Sigmoid colon (tissue), 6 donors: ENCODE measurements at regions not wholly inside any gene's neighbourhood (a gene's known extent, or its start where the extent isn't known, plus 50 kb on each side); places are given as distances from the start of the nearest gene placed in this dataset.

Experiments
- DNase-seq: peaks from one replicate; pipeline ENCODE4 v3.0.0-alpha.2; 2019
- H3K27ac ChIP-seq, 4 donors: fragments of 200-600 bp; sonication (generic); one replicate each; pipeline ENCODE4 v1.5.1; 2016 to 2019; ENCODE audit warnings: mild to moderate bottlenecking in 1 of 4
- H3K27me3 ChIP-seq, 3 donors: fragments of 200-600 bp; sonication (generic); one replicate each; pipeline ENCODE4 v1.5.1; 2019; ENCODE audit warnings: mild to moderate bottlenecking in 1 of 3
- H3K36me3 ChIP-seq, 4 donors: fragments of 200-600 bp; sonication (generic); one replicate each; pipeline ENCODE4 v1.5.1; 2016 to 2019
- H3K4me1 ChIP-seq, 4 donors: fragments of 200-600 bp; sonication (generic); one replicate each; pipeline ENCODE4 v1.5.1; 2017 to 2019
- H3K4me3 ChIP-seq, 4 donors: fragments of 200-600 bp; sonication (generic); one replicate each; pipeline ENCODE4 v1.5.1; 2017 to 2019; ENCODE audit warnings: mild to moderate bottlenecking in 2 of 4, moderate library complexity in 1 of 4
- H3K9me3 ChIP-seq, 4 donors: fragments of 200-600 bp in 3 of 4; sonication (generic) in 3 of 4; one replicate each; pipeline versions ENCODE4 v1.5.1 to v1.6.1; 2013 to 2019
- CTCF ChIP-seq, 4 experiments: fragments of 450-650 bp in 3 of 4; fragments of 200-600 bp in 1 of 4; IDR thresholded peaks; one replicate each; pipeline ENCODE4 v1.5.1; 2016 to 2019; ENCODE audit warnings: antibody characterized with exemption in 4 of 4, mild to moderate bottlenecking in 3 of 4, moderate library complexity in 2 of 4
- EP300 ChIP-seq, 4 donors: sonication (generic); formaldehyde crosslinking; IDR thresholded peaks; one replicate each; pipeline ENCODE4 v1.6.1; 2017; ENCODE audit warnings: antibody characterized with exemption in 4 of 4
- POLR2A ChIP-seq, 2 donors: fragments of 450-650 bp; IDR thresholded peaks; one replicate each; pipeline ENCODE4 v1.6.1; 2016; ENCODE audit warnings: antibody characterized with exemption in 2 of 2, mild to moderate bottlenecking in 2 of 2, moderate library complexity in 2 of 2
- POLR2AphosphoS5 ChIP-seq, 4 donors: sonication (generic); formaldehyde crosslinking; IDR thresholded peaks; one replicate each; pipeline ENCODE4 v1.6.1; 2017; ENCODE audit warnings: antibody characterized with exemption in 4 of 4
- WGBS, 2 donors: extraction: QIAGEN DNeasy Blood & Tissue Kit; methylation state at CpG; one replicate each; pipeline ENCODE4 v1.1.7; 2013; 5-methylcytosine and 5-hydroxymethylcytosine counted together
- intact Hi-C: fragments of 100-400 bp; cut with DNase I; formaldehyde crosslinking; loops from one replicate; pipeline ENCODE4 v1.15.1; 2023
- donor health status: healthy with polysubstance abuse.
- donor health status: healthy.

GRCh38 chr2:75925331-75926024, 214.8 kb upstream of the GCFC2 start:
- Histone ChIP-seq H3K4me1 (no peaks in the 10 kb centered on the region), H3K4me3 (no peak overlapping the region), H3K27me3 (no peaks in the 10 kb centered on the region), H3K36me3 (no peaks in the 10 kb centered on the region), H3K27ac (no peak overlapping the region), H3K9me3 (no peaks in the 10 kb centered on the region)
- WGBS, 2 donors, result 75 to 88% methylated on average over 3 of the region's 3 CpGs
- DNase-seq, result no peak
- intact Hi-C loops, result no loop called here
- TF ChIP-seq EP300 (IDR thresholded peaks at IDR 0.05), result no peak
- TF ChIP-seq CTCF (IDR thresholded peaks at IDR 0.05), result no peak
- TF ChIP-seq POLR2AphosphoS5 (IDR thresholded peaks at IDR 0.05), result no peak
- TF ChIP-seq POLR2A (IDR thresholded peaks at IDR 0.05), result no peak

GRCh38 chr2:75922191-75922590, 211.5 kb upstream of the GCFC2 start:
- Histone ChIP-seq H3K9me3 (no peaks in the 10 kb centered on the region), H3K27me3 (no peaks in the 10 kb centered on the region), H3K27ac (no peak overlapping the region), H3K4me3 (no peak overlapping the region), H3K36me3 (no peaks in the 10 kb centered on the region), H3K4me1 (no peaks in the 10 kb centered on the region)
- 74 to 91% methylated on average over 2 of the region's 2 CpGs for WGBS, 2 donors
- TF ChIP-seq POLR2AphosphoS5 (IDR thresholded peaks at IDR 0.05) (no peak), CTCF (IDR thresholded peaks at IDR 0.05) (no peak), EP300 (IDR thresholded peaks at IDR 0.05) (no peak), POLR2A (IDR thresholded peaks at IDR 0.05) (no peak)
- intact Hi-C loops, result no loop called here
- DNase-seq, result no peak

GRCh38 chr2:75920859-75921551, 210.3 kb upstream of the GCFC2 start:
- Histone ChIP-seq H3K9me3 (peaks cover 0 to 2% (median 0%) of the 10 kb centered on the region in 4 donors), H3K27me3 (no peaks in the 10 kb centered on the region), H3K4me1 (no peaks in the 10 kb centered on the region), H3K27ac (no peak overlapping the region), H3K36me3 (no peaks in the 10 kb centered on the region), H3K4me3 (no peak overlapping the region)
- TF ChIP-seq POLR2AphosphoS5 (IDR thresholded peaks at IDR 0.05) (no peak), EP300 (IDR thresholded peaks at IDR 0.05) (no peak), CTCF (IDR thresholded peaks at IDR 0.05) (no peak)
- intact Hi-C loops, result no loop called here
- DNase-seq, result no peak
- WGBS, 2 donors, result 30 to 41% methylated on average over 8 of the region's 8 CpGs

- H3K4me3 ChIP-seq, result no peak overlapping the region
- peaks cover 0 to 2% (median 0%) of the 10 kb centered on the region in 4 donors for H3K9me3 ChIP-seq
- H3K27ac ChIP-seq, result no peak overlapping the region
- no peaks in the 10 kb centered on the region for H3K36me3 ChIP-seq
- DNase-seq, result no peak
- intact Hi-C loops, result no loop called here
- H3K4me1 ChIP-seq, result no peaks in the 10 kb centered on the region
- H3K27me3 ChIP-seq, result no peaks in the 10 kb centered on the region
- no peak for TF ChIP-seq CTCF (IDR thresholded peaks at IDR 0.05)
- WGBS, 2 donors, result 50 to 73% methylated on average over 5 of the region's 5 CpGs
Observed at GRCh38 chr2:75915851-75916634, 205.3 kb upstream of the GCFC2 start.
